DMS53 treated with DMSO at 0.1 percent for 48 hours (cell line): ENCODE measurements at regions not wholly inside any gene's neighbourhood (a gene's known extent, or its start where the extent isn't known, plus 50 kb on each side); places are given as distances from the start of the nearest gene placed in this dataset.
"Not testable (repeated sequence)": the region's sequence is repeated elsewhere in the genome, so short reads cannot be mapped to it uniquely, and the experiment has no call there.

ENCODE experiments used
- DNase-seq: peaks from one replicate; lab custom pipeline; 2025; ENCODE audit not compliant: unreplicated experiment; lab: John Stamatoyannopoulos, UW

DNA sequence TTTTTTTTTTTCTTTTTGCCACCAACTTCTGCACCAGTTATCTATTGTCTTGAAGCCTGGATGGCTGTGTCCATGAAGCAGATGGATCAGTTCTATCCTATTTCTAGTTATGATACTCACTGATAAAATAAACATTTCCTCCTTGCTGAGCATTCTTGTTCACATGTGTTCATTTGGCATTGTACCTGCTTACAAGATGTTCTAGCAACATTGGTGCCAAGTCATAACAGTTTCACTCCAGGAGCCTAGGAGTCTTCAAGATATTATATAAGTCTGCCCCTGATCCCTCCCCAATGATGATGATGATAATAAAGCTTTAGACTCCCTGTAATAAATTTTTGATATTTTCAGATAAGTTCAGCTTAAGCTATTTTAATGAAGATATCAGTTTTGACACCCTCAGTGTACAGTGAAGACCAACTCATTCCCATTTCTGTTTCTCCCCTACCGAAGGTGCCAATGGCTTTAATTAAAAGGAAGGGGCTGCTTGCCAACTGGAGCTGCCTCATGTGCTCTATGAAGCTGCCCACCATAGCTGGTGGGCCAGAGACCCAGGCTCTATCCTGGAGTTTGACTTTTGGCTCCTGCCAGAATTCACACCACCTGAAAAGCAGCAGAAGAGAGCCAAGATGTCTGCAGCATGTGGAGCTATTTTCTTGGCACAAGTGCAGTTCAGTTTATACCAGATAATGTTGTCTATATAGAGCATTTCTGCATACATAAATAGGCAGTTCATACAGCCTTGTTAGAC, 265.4 kb upstream of the TET2 start:
- DNase-seq = no peak

DNA sequence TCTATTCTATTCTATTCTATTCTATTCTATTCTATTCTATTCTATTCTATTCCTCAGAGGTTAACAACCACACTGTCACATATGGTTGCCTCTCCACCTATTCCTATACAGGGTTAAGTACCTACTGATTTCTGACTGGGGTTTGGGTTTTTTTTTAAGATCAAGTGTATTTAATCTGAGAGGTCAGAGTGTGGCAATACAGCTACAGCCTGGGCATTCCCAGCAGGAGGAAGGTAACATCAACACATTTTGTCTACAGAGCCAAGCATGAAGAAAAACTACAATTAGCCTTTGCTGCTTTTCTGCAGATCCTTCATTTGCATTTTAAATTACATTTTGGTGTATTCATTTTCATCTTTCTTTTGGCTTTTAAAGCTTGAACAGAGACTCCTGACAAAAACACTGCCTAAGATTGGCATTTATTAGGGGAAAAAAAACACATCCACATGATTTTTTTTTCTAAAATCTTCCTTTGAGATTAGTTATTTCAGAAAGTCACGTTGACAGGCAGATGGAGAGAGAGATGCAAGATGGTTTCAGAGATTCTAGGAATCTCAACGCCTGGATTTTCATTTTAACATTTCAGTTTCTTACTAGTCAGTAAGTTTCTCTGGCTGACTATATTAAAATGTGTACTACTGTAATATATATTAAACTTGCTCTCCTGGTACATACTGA, 255.9 kb upstream of the TET2 start:
- DNase-seq = no peak

DNA sequence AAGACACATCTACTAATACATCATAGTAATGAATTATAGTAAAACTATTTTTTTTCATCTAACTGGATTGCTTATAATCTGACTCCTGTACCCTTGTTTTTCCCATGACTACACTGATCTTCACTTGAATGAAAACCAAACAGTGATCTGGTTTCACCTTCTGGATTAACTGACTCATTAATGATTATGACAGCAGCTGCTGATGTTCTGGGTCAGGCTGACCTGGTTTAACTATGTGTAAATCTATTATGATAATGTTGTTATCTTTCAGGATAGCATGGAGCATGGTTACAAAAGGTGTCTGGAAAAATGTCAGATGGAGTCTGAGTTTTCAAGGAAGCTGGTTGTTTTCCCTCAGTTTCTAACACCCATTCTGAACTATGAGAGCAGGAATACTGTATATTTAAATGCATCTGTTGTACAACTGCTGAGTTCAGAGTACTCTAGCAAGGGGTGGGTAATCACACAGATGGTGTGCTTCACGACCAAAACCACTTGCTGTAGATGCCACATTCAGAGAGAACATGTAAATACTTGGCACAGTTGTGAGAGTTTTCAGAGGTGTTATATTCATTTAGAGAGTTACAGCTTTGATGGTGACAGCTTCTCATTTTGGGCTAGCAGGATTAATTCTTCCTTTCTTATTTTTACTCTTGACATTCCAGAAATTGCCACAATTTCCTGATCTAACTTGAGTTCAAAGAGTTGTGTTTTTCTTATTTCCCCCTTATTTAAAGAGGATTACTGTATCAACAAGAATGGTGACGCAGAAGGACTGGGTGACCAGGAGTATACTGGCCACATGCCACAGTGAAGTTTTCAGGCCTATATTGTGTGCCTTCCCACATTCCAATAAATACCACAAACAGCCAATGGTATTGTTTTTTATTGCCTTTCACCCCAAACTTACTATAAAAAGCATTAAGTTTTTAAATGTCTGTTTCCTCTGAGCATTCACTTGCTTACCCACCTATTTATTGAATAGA, 249.7 kb upstream of the TET2 start:
- DNase-seq = peak; percentile 71

DNA sequence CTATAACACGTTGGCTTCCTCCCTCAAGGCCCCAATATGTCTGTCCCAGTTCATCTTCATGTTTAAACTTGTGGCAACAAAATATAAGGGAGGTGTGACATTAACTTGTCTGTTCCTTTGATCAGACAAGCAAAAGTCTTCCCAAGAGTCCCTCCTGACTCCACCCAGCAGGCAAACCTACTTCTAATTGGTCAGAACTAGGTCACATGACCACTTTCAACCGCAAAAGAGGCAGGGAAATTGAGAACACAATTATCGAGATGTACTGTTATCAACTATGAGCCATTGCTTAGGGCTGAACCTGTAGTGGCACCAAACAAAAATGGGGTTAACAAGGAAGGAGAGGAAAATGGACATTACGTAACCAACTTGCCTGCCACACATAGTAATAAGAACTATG, 246.8 kb upstream of the TET2 start:
- no peak for DNase-seq

DNA sequence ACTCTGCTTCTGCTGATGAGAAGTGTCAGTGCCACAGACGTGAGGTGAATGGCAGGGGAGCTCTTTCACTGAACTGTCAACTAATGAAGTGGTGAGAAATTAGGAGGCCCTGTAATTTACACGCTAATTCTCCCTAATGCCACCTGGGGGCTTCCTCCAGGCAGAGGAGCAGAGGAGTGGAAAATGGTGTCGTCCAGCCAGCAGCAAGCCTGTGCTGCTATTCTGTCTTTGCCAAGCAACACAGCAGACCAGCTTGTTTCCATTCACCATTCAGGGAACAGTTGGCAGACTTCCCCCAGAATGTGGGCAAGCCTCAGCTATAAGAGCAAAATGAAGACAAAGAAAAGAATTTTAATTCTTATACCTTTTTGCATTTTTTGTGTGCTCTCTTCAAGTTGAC, 245.2 kb upstream of the TET2 start:
- DNase-seq = no peak

DNA sequence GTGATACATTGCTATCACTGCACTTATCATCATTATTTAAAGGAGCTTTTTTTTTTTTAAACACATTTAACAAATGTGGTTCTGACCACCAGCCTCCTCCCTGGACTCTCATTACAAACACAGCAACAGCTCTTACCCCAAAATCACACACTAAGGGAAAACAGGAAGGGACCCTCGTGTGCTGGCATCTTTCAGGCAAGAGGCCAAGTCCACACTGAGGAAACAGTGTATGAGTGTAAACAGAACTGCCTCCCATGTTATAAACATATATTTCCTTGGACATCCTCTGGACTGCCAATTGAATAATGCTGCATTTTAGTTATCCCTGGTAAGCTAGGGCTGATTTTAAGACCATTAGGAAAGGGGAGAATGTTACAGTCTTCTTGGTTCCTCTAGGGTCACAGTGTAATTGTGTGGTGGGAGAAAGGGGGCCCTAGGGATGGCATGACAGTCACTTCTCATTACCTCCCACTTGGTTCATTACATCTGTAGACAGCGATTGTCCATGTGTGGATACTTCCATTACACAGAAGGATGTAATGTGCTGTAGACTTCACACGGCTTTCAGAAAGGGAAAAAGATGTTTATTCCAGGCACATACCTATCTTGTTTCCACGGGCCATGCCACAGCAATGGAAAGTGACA, 244.6 kb upstream of the TET2 start:
- DNase-seq = no peak

DNA sequence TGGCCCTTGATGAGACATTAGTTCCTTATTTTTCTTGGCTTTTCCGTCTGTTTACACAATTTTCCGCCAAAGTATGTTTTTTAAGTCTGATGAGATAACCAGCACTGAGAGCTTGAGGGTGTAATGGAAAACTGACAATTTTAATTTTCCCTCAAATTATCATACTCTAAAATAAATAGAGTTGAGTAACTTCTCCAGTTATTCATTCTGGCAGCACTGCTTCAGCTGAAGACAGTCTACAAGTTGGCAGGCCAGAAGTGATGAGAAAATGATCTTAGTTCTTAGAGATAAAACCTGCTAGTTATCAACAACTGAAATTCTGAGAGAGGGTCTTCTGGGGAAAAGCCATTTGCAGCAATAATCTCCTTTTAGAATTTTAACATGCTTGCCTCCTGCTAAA, 241.6 kb upstream of the TET2 start:
- DNase-seq = no peak

DNA sequence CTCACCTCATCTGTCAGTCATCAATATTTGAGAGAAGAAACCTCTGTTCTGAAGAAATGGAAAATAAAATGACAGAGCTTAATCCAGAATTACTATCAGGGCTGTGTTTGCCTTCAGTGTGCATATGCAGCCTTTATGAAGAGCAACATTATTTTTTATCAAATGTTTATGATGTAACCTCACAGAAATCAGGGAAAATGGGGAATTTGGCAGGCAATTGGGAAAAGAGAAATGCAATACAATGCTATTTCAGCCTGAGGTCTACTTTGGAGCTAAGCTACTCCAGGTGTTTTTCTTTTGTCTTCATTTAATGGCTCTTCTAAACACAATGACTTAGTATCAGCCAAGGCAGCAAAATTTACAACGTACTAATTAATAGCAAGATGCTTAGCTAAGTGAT, 241.1 kb upstream of the TET2 start:
- no peak for DNase-seq

DNA sequence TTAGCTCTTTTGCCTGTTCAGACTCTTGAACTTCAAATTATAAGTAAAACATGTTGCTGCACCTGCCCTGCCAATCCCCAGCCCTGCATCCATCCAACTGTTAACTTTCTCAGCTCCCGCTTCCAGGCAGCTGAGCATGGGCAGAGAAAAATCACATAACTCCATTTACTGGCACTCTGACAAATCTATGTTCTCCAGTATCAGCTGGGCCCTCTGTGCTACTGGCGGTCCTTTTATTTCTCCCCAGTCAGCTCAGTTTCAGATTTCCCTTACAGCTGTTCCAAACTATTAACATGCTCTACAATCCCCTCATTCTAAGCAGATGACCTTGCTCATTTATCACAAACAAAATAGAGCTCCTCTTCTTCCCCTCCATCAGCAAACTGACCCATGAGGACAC, 240.4 kb upstream of the TET2 start:
- DNase-seq = no peak

DNA sequence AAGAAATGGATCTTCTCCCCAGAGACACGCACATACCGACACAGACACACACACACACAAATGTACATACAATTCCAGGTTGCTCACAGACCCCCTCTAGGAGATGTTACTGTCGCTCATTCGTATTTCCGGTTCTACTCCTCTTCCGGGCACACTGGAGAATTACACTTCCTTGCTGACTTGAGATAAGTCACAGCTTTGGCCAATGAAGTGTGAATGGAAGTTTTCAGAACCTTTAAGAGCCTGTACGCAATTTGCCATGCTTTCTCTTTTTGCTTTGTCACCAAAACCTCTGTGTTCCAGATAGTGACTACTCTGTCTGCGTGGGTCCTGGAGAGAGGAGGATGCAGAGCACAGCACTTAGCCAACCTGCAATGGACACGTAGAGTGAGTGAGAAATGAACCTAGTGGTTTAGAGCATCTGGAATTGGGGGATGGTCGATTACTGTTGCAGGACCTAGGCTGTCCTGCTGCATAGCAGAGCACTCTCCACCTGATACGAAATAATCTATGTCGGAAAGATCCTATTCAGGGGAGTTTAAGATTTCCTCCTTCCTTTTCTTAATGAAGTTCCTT, 239.5 kb upstream of the TET2 start:
- no peak for DNase-seq

DNA sequence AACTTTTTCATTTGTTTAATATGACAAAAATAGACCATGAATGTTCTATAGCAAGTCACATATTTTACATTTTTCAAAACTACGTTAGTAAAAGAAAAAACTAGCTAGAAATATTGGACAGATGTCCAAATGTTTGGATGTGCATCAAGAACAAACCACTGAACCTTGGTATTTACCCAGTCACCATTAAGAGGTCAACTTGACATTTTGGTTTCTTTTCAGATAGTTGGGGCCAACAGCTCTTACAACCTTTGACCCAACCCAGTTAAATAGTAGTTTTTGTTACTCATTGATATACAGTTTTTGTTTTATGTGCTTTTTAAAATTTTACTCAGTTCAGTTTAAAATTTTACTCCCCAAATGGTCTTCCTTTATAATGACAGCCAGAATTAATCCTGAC, 238.7 kb upstream of the TET2 start:
- DNase-seq = no peak

DNA sequence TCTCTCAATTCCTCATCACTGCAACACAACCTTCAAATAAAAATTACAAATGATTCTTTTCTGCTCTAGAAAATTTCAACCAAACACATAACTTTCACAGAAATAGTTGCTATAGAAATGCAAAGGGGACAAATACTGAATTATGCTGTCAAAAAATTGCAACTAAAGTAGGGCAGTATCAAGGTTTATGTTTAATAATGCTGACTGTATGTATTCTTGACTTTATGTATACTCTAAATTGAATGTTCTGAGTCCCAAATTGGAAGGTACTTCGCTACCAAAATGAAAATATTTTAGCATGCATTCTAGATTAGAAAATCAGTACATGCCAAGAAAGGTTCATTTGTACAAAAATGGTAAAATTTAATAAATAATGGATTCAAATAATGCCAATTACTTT, 237.3 kb upstream of the TET2 start:
- DNase-seq = no peak

DNA sequence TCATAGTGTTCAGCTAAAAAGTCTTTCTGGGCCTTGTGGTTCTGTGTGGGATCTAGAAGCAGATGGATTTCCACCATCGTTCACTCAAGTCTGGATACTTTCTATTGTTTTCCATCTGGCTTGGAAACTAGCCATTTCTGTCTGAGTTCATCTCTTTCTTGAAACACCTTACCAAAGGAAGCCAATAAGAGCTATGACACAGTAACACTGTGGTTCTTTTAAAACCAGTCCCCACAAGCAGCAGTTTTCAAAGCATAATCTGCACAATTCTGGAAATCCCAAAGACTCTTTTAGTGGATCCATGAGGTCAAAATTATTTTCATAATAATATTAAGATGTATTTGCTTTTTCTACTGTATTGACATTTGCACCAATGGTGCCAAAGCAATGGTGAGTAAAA, 234.2 kb upstream of the TET2 start:
- no peak for DNase-seq

DNA sequence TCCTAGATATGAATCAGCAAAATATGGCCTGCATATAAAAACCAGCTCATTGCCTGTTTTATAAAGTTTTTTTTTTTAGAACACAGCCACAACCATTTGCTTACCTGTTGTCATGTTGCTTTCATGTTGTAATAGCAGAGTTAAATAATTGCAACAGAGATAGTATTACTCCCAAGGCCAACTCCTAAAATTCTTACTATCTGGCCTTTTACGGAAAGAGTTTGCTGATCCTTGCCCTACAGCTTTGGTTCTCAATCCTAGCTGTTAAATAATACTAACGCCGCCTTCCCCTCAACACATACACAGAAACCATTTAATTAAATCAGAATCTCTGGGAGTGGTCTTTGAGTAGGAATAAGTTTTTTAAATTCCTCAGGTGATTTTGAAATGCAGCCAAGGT, 231.3 kb upstream of the TET2 start:
- DNase-seq = no peak

DNA sequence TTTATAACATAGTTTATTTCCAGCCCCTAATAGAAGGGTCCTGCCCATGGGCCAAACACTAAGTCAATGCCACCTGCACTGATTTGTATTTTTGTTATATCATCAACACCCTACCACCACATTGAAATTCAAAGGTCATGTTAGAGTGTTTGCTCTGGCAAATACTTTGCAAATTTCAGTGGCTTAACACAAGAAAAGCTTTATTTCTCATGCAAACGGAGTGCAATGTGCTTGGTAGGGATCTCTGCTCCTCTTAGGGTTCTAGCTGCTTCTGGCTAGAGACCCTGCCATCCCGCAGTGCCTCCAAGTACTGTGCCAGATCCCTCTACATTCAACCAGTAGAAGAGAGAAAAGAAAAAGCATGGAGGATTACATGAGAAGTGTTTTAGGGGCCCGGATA, 230.8 kb upstream of the TET2 start:
- no peak for DNase-seq

DNA sequence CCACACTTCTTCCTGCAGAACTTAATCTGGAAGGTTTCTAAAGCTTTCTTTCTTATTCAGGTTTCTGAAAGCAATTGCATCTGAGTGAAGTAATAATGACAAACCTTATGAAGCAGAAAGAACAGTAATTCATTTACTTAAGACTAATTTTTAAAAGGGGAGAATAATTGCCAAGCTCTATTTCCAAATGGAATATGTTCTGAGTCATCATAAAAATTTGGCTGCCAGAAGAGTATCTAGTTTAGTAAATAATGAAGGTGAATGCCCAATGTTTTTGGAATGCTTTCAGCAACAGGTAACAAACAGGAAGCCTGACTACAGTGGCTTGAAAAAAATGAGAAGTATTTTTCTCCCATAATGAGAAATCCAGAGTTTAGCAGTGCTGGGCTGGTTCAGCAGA, 227.3 kb upstream of the TET2 start:
- DNase-seq = no peak

DNA sequence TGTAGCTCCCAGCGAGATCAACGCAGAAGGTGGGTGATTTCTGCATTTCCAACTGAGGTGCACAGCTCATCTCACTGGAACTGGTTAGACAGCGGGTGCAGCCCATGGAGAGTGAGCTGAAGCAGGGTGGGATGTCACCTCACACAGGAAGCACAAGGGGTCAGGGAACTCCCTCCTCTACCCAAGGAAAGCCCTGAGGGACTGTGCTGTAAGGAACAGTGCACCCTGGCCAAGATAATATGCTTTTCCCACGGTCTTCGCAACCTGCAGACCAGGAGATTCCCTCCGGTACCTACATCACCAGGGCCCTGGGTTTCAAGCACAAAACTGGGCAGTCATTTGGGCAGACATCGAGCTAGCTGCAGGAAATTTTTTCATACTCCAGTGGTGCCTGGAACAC, 216.4 kb upstream of the TET2 start:
- DNase-seq = no peak

DNA sequence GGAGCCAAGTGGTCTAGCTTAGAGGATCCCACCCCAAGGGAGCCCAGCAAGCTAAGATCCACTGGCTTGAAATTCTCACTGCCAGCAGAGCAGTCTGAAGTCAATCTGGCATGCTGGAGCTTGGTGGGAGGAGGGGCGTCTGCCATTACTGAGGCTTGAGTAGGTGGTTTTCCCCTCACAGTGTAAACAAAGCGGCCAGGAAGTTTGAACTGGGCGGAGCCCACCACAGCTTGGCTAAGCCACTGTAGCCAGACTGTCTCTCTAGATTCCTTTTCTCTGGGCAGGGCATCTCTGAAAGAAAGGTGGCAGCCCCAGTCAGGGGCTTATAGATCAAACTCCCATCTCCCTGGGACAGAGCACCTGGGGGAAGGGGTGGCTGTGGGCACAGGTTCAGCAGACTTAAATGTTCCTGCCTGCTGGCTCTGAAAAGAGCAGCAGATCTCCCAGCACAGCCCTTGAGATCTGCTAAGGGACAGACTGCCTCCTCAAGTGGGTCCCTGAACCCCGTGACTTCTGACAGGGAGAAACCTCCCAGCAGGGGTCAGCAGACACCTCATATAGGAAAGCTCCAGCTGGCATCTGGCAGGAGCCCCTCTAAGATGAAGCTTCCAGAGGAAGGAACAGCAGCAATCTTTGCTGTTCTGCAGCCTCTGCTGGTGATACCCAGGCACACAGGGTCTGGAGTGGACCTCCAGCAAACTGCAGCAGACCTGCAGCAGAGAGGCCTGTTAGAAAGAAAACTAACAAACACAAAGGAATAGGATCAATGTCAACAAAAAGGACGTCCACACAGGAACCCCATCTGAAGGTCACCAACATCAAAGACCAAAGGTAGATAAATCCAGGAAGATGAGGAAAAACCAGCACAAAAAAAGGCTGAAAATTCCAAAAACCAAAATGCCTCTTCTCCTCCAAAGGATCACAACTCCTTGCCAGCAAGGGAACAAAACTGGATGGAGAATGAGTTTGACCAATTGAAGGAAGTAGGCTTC, 215.6 kb upstream of the TET2 start:
- DNase-seq = not testable (repeated sequence)

DNA sequence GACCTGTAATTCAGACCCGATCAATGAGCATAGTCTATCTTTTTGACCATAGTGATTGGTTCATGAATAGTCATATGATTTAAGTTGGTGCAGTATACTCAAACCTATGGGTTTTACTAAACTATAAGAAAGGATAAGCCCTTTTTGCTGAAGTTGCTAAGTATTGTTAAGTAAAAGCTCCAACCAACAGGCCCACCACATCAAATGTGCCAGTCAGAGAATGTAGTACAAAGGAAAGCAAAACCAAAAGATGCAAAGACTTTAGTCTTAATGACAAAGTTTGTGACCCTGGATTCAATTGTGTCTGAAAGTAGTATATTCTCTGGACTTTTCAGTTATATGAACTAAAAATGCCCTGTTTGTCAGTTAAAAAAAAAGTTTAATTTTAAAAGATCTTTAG, 208.1 kb upstream of the TET2 start:
- DNase-seq = no peak

DNA sequence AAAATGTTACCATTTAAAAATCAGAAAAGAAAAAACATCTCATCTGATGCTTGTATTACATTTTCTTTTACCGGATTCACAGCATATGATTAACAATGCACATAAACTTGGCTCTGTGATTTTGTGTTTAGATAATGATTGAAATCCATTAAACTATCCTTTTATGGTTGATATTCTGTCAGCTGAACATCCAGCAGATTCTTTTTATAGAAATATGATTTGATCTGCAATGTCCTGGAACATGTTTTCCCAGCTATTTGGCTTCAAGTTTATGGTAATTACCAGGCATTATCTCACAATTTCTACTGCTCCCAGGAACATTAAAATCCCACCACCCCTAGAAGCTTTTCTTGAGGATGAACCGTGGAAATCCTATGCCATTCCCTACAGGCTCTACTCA, 205.7 kb upstream of the TET2 start:
- DNase-seq = no peak
